H9 (cell line): ENCODE measurements at regions not wholly inside any gene's neighbourhood (a gene's known extent, or its start where the extent isn't known, plus 50 kb on each side); places are given as distances from the start of the nearest gene placed in this dataset.

Experiments used
- DNase-seq: peaks from one replicate; pipeline ENCODE4 v3.0.0-alpha.2; 2017
- H2AFZ ChIP-seq: one replicate; pipeline ENCODE4 v1.6.1; 2013; ENCODE audit warnings: mild to moderate bottlenecking, low read length, control low read depth, moderate library complexity
- H2AK5ac ChIP-seq: 2 replicates; pipeline ENCODE4 v1.6.1; 2013; ENCODE audit warnings: low read length, control low read depth, mixed read lengths; ENCODE audit not compliant: insufficient read length
- H2BK120ac ChIP-seq: one replicate; pipeline ENCODE4 v1.6.1; 2013; ENCODE audit warnings: low read depth, mild to moderate bottlenecking, low read length, control low read depth, inconsistent platforms; ENCODE audit not compliant: poor library complexity, severe bottlenecking
- H2BK12ac ChIP-seq: 2 replicates; pipeline ENCODE4 v1.6.1; 2013; ENCODE audit warnings: low read length, control low read depth, mixed read lengths, low read depth; ENCODE audit not compliant: insufficient read length
- H2BK15ac ChIP-seq: 2 replicates; pipeline ENCODE4 v1.6.1; 2013; ENCODE audit warnings: low read depth, low read length, control low read depth
- H2BK20ac ChIP-seq: one replicate; pipeline ENCODE4 v1.6.1; 2013; ENCODE audit warnings: low read depth, mild to moderate bottlenecking, low read length, control low read depth, inconsistent platforms; ENCODE audit not compliant: poor library complexity, severe bottlenecking
- H2BK5ac ChIP-seq: 2 replicates; pipeline ENCODE4 v1.6.1; 2013; ENCODE audit warnings: low read length, control low read depth, mixed read lengths; ENCODE audit not compliant: insufficient read length
- H3K14ac ChIP-seq: 2 replicates; pipeline ENCODE4 v1.6.1; 2013; ENCODE audit warnings: low read length, control low read depth; ENCODE audit not compliant: insufficient read depth
- H3K18ac ChIP-seq: 2 replicates; pipeline ENCODE4 v1.6.1; 2013; ENCODE audit warnings: low read depth, mild to moderate bottlenecking, mixed read lengths, low read length, control low read depth; ENCODE audit not compliant: insufficient read length
- H3K23ac ChIP-seq: 2 replicates; pipeline ENCODE4 v1.6.1; 2013; ENCODE audit warnings: low read length, control low read depth, mixed read lengths, low read depth; ENCODE audit not compliant: insufficient read length
- H3K23me2 ChIP-seq: 2 replicates; pipeline ENCODE4 v1.6.1; 2013; ENCODE audit warnings: low read depth, mild to moderate bottlenecking, mixed read lengths, low read length, control low read depth; ENCODE audit not compliant: insufficient read length, poor library complexity, severe bottlenecking
- H3K27ac ChIP-seq: 2 replicates; pipeline ENCODE4 v1.5.1; 2013; ENCODE audit warnings: low read length, control low read depth, mixed read lengths, low read depth; ENCODE audit not compliant: insufficient read length
- H3K27me3 ChIP-seq: 2 replicates; pipeline ENCODE4 v1.6.1; 2013; ENCODE audit warnings: low read length, control low read depth, inconsistent platforms; ENCODE audit not compliant: insufficient read depth
- H3K4ac ChIP-seq: 2 replicates; pipeline ENCODE4 v1.6.1; 2013; ENCODE audit warnings: low read depth, mild to moderate bottlenecking, control low read depth, inconsistent platforms, low read length, moderate library complexity
- H3K4me1 ChIP-seq: 2 replicates; pipeline ENCODE4 v1.6.1; 2013; ENCODE audit warnings: low read length, control low read depth, inconsistent platforms; ENCODE audit not compliant: insufficient read depth
- H3K4me2 ChIP-seq: 2 replicates; pipeline ENCODE4 v1.6.1; 2013; ENCODE audit warnings: low read length, control low read depth, mixed read lengths; ENCODE audit not compliant: insufficient read length, insufficient read depth
- H3K56ac ChIP-seq: 2 replicates; pipeline ENCODE4 v1.6.1; 2013; ENCODE audit warnings: low read depth, mild to moderate bottlenecking, mixed read lengths, low read length, control low read depth; ENCODE audit not compliant: insufficient read length
- H3K79me1 ChIP-seq: 2 replicates; pipeline ENCODE4 v1.6.1; 2013; ENCODE audit warnings: low read depth, mild to moderate bottlenecking, moderate library complexity, low read length, control low read depth, inconsistent platforms; ENCODE audit not compliant: insufficient read depth, poor library complexity, severe bottlenecking
- H3K79me2 ChIP-seq: 2 replicates; pipeline ENCODE4 v1.6.1; 2013; ENCODE audit warnings: low read length, control low read depth, inconsistent platforms; ENCODE audit not compliant: insufficient read depth
- H3K9ac ChIP-seq: 2 replicates; pipeline ENCODE4 v1.6.1; 2013; ENCODE audit warnings: low read length, control low read depth, mixed read lengths; ENCODE audit not compliant: insufficient read length; ENCODE audit errors: extremely low read depth
- H3K9me3 ChIP-seq: one replicate; pipeline ENCODE4 v1.6.1; 2013; ENCODE audit warnings: low read depth, low read length, inconsistent platforms; ENCODE audit not compliant: control insufficient read depth
- H3T11ph ChIP-seq: one replicate; pipeline ENCODE4 v1.6.1; 2013; ENCODE audit warnings: mild to moderate bottlenecking, low read length, control low read depth, inconsistent platforms
- H4K20me1 ChIP-seq: one replicate; pipeline ENCODE4 v1.6.1; 2013; ENCODE audit not compliant: control insufficient read depth, insufficient read length, insufficient read depth
- H4K5ac ChIP-seq: 2 replicates; pipeline ENCODE4 v1.6.1; 2013; ENCODE audit warnings: low read depth, mild to moderate bottlenecking, mixed read lengths, low read length, control low read depth; ENCODE audit not compliant: insufficient read length
- H4K8ac ChIP-seq: replicated peaks from 2 replicates; pipeline ENCODE4 v1.6.1; 2013; ENCODE audit warnings: low read length, control low read depth, mixed read lengths, low read depth; ENCODE audit not compliant: insufficient read length
- H4K91ac ChIP-seq: 2 replicates; pipeline ENCODE4 v1.6.1; 2013; ENCODE audit warnings: low read depth, mild to moderate bottlenecking, moderate library complexity, mixed read lengths, low read length, control low read depth; ENCODE audit not compliant: insufficient read length
- H3K27ac Mint-ChIP-seq, 3 experiments: 2 replicates in 2 of 3; 3 replicates in 1 of 3; pipeline ENCODE4 v1.8.0; 2020 to 2021; ENCODE audit warnings: mixed read lengths in 3 of 3, mild to moderate bottlenecking in 1 of 3, moderate library complexity in 1 of 3
- H3K27me3 Mint-ChIP-seq: 2 replicates; pipeline ENCODE4 v1.8.0; 2021; ENCODE audit warnings: low read depth, mild to moderate bottlenecking, moderate library complexity, mixed read lengths
- H3K36me3 Mint-ChIP-seq, 3 experiments: 2 replicates in 2 of 3; 3 replicates in 1 of 3; pipeline ENCODE4 v1.8.0; 2020 to 2021; ENCODE audit warnings: low read depth in 3 of 3, mixed read lengths in 3 of 3; ENCODE audit not compliant: insufficient read depth in 1 of 3
- H3K4me1 Mint-ChIP-seq, 2 experiments: 2 replicates each; pipeline ENCODE4 v1.8.0; 2020; ENCODE audit warnings: mixed read lengths in 2 of 2
- H3K4me3 Mint-ChIP-seq, 2 experiments: 2 replicates in 1 of 2; 3 replicates in 1 of 2; pipeline ENCODE4 v1.8.0; 2020 to 2021; ENCODE audit warnings: mild to moderate bottlenecking in 2 of 2, mixed read lengths in 2 of 2, moderate library complexity in 1 of 2
- H3K9me3 Mint-ChIP-seq, 2 experiments: 2 replicates in 1 of 2; 3 replicates in 1 of 2; pipeline ENCODE4 v1.8.0; 2020; ENCODE audit warnings: mild to moderate bottlenecking in 2 of 2, mixed read lengths in 2 of 2, moderate library complexity in 1 of 2
- CTCF ChIP-seq: fragments of 200-600 bp; sonication (generic); conservative IDR thresholded peaks from 3 replicates; pipeline ENCODE4 v1.8.0; 2021; ENCODE audit warnings: antibody characterized with exemption, mild to moderate bottlenecking
- WGBS: extraction: QIAGEN DNeasy Blood & Tissue Kit; methylation state at CpG from one replicate; pipeline ENCODE4 v1.1.7; 2013; ENCODE audit warnings: missing lambda C conversion rate, low lambda C conversion rate, mixed read lengths; ENCODE audit not compliant: insufficient read length; ENCODE audit errors: extremely low coverage; 5-methylcytosine and 5-hydroxymethylcytosine counted together

GRCh38 chr14:22510527-22511110, 78.4 kb downstream of the DAD1 start:
- Histone ChIP-seq H3K23ac (no peak overlapping the region), H3K4me1 (no peaks in the 10 kb centered on the region; the same call in 1 of the 2 replicates), H3K18ac (no peak overlapping the region), H3T11ph (no peak overlapping the region), H2BK15ac (no peak overlapping the region), H4K91ac (no peak overlapping the region), H2BK120ac (no peak overlapping the region), H2BK12ac (no peak overlapping the region), H3K79me2 (no peaks in the 10 kb centered on the region), H3K27me3 (no peaks in the 10 kb centered on the region), H4K20me1 (no peaks in the 10 kb centered on the region), H2AK5ac (no peak overlapping the region), H3K79me1 (no peaks in the 10 kb centered on the region), H3K23me2 (no peaks in the 10 kb centered on the region), H2BK5ac (no peak overlapping the region), H3K9ac (no peak overlapping the region), H2AFZ (no peak overlapping the region), H3K14ac (no peak overlapping the region), H3K56ac (no peak overlapping the region), H3K4me2 (no peak overlapping the region), H3K4ac (no peak overlapping the region), H3K27ac (no peak overlapping the region), H3K9me3 (no peaks in the 10 kb centered on the region), H4K8ac (no peak overlapping the region), H2BK20ac (no peak overlapping the region), H4K5ac (no peak overlapping the region)
- WGBS: no CpG with 5 or more reads among the region's 3 CpGs
- H3K4me3 Mint-ChIP-seq: no peak overlapping the region; a peak in 1 of 5 replicates
- no peaks in the 10 kb centered on the region for H3K9me3 Mint-ChIP-seq
- H3K27ac Mint-ChIP-seq: peak overlapping the region in 1 of 3 experiments; percentile 91; a peak in 2 of 7 replicates
- TF ChIP-seq CTCF: no peak
- no peaks in the 10 kb centered on the region; the same call in 1 of the 2 replicates for H3K27me3 Mint-ChIP-seq
- DNase-seq: no peak
- peaks cover 20 to 29% of the 10 kb centered on the region in 2 experiments for H3K4me1 Mint-ChIP-seq
- no peaks in the 10 kb centered on the region for H3K36me3 Mint-ChIP-seq
